DND-41 (cell line): ENCODE measurements at regions not wholly inside any gene's neighbourhood (a gene's known extent, or its start where the extent isn't known, plus 50 kb on each side); places are given as distances from the start of the nearest gene placed in this dataset.

Experiments
- EZH2 ChIP-seq: IDR thresholded peaks from 3 replicates; pipeline ENCODE4 v1.6.1; 2012; ENCODE audit warnings: borderline replicate concordance, low read depth, mild to moderate bottlenecking, moderate library complexity, low read length, inconsistent platforms; ENCODE audit not compliant: severe bottlenecking
- TF ChIP-seq, protein P1 (sequence below): IDR thresholded peaks from 2 replicates; pipeline ENCODE4 v1.5.1; 2012; ENCODE audit warnings: borderline replicate concordance, low read length, moderate library complexity, mild to moderate bottlenecking; ENCODE audit not compliant: poor library complexity, severe bottlenecking; ENCODE audit errors: extremely low read depth

DNA sequence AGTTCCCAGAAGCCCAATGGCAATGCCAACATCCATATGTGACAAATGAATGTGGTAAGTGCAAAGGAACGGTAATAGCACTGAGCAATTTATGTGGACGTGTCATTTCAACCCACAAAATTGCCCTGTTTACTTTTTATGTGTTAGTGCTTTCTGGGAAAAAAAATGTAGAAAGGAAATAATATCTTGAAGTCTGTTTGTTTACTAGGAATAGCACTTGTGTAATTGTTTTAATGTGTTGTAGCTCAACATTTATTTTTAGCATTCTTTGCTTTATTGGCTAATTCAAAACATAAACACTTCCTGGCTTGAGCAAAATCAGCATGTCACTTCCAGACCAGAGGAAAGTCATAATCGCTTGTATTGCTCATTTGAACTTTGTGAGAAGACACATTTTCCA is 224.8 kb upstream of the KCNK2 start:
- TF ChIP-seq, protein P1, sequence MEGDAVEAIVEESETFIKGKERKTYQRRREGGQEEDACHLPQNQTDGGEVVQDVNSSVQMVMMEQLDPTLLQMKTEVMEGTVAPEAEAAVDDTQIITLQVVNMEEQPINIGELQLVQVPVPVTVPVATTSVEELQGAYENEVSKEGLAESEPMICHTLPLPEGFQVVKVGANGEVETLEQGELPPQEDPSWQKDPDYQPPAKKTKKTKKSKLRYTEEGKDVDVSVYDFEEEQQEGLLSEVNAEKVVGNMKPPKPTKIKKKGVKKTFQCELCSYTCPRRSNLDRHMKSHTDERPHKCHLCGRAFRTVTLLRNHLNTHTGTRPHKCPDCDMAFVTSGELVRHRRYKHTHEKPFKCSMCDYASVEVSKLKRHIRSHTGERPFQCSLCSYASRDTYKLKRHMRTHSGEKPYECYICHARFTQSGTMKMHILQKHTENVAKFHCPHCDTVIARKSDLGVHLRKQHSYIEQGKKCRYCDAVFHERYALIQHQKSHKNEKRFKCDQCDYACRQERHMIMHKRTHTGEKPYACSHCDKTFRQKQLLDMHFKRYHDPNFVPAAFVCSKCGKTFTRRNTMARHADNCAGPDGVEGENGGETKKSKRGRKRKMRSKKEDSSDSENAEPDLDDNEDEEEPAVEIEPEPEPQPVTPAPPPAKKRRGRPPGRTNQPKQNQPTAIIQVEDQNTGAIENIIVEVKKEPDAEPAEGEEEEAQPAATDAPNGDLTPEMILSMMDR: no peak
- no peak for TF ChIP-seq EZH2
